Stomach (tissue), 8 donors: ENCODE measurements at regions not wholly inside any gene's neighbourhood (a gene's known extent, or its start where the extent isn't known, plus 50 kb on each side); places are given as distances from the start of the nearest gene placed in this dataset.

Experiments used
- DNase-seq, 2 donors: peaks; one replicate each; pipeline versions ENCODE4 v3.0.0 to v3.0.0-alpha.2; 2013 to 2019
- H3K27ac ChIP-seq, 5 donors: fragments of 200-600 bp in 4 of 5; sonication (generic) in 4 of 5; one replicate each; pipeline ENCODE4 v1.5.1; 2013 to 2019; ENCODE audit warnings: mild to moderate bottlenecking in 1 of 5, moderate library complexity in 1 of 5
- H3K27me3 ChIP-seq, 3 donors: fragments of 200-600 bp; sonication (generic); one replicate each; pipeline ENCODE4 v1.5.1; 2017 to 2019; ENCODE audit warnings: mixed run types in 1 of 3
- H3K36me3 ChIP-seq, 4 donors: fragments of 200-600 bp; sonication (generic); 1 replicate in 3 of 4; 2 replicates in 1 of 4; pipeline ENCODE4 v1.5.1; 2016 to 2019
- H3K4me1 ChIP-seq, 4 donors: fragments of 200-600 bp; sonication (generic); one replicate each; pipeline ENCODE4 v1.5.1; 2016 to 2019
- H3K4me3 ChIP-seq, 4 donors: fragments of 200-600 bp; sonication (generic) in 3 of 4; one replicate each; pipeline ENCODE4 v1.5.1; 2016 to 2019; ENCODE audit warnings: mild to moderate bottlenecking in 1 of 4
- H3K9me3 ChIP-seq, 4 donors: fragments of 200-600 bp; sonication (generic); one replicate each; pipeline ENCODE4 v1.5.1; 2016 to 2019
- CTCF ChIP-seq, 7 experiments: fragments of 450-650 bp in 4 of 7; fragments of 200-600 bp in 3 of 7; sonication (generic) in 3 of 7; IDR thresholded peaks; one replicate each; pipeline ENCODE4 v1.5.1; 2016 to 2019; ENCODE audit warnings: antibody characterized with exemption in 7 of 7, control low read depth in 2 of 7, mild to moderate bottlenecking in 1 of 7
- EP300 ChIP-seq: sonication (generic); formaldehyde crosslinking; IDR thresholded peaks from one replicate; pipeline ENCODE4 v1.6.1; 2017; ENCODE audit warnings: antibody characterized with exemption
- POLR2A ChIP-seq, 4 donors: fragments of 450-650 bp; IDR thresholded peaks; one replicate each; pipeline ENCODE4 v1.6.1; 2016; ENCODE audit warnings: antibody characterized with exemption in 4 of 4, control low read depth in 2 of 4, mild to moderate bottlenecking in 1 of 4, moderate library complexity in 1 of 4
- POLR2AphosphoS5 ChIP-seq, 3 donors: sonication (generic); formaldehyde crosslinking; IDR thresholded peaks; one replicate each; pipeline ENCODE4 v1.6.1; 2016; ENCODE audit warnings: antibody characterized with exemption in 3 of 3
- WGBS, 5 donors: extraction: QIAGEN DNeasy Blood & Tissue Kit in 3 of 5; methylation state at CpG; one replicate each; pipeline versions ENCODE4 v1.1.5 to v1.1.7; 2013 to 2018; 5-methylcytosine and 5-hydroxymethylcytosine counted together
- intact Hi-C: fragments of 100-400 bp; cut with DNase I; formaldehyde crosslinking; loops from one replicate; pipeline ENCODE4 v1.15.1; 2023; ENCODE audit warnings: low total_unique reads
- donor health status: healthy with polysubstance abuse.
- donor health status: Bipolar disorder and iron deficiency.
- donor health status: healthy.

DNA sequence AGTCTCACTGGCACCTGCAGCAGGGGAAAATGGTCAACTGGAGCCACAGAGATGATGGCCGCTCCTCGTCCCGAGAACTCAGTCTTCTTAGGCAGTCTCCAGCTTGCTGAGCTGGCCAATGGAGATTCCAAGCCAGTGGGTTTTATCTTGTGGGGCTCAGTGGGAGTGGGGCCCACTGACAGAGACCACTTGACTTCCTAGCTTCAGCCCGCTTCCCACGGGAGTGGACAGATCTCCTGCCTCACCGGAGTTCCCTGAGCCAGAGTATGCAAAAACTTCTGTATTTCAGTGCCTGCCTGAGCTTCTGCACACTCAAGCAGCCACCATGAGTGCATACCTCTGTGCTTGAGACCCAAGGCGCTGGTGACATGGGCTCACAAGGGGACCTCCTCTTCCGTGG is 105.8 kb downstream of the ZWINT start:
- H3K27me3 ChIP-seq: no peaks in the 10 kb centered on the region
- intact Hi-C loops: no loop called here
- 74 to 87% (median 84%) methylated on average over 8 of the region's 8 CpGs for WGBS, 5 donors
- H3K4me3 ChIP-seq: no peak overlapping the region
- no peaks in the 10 kb centered on the region for H3K4me1 ChIP-seq
- peaks cover 0 to 11% (median 0%) of the 10 kb centered on the region in 4 donors for H3K9me3 ChIP-seq
- no peak for DNase-seq
- no peaks in the 10 kb centered on the region for H3K36me3 ChIP-seq
- no peak overlapping the region for H3K27ac ChIP-seq
- TF ChIP-seq POLR2A (IDR thresholded peaks at IDR 0.05) (no peak), EP300 (no peak)

DNA sequence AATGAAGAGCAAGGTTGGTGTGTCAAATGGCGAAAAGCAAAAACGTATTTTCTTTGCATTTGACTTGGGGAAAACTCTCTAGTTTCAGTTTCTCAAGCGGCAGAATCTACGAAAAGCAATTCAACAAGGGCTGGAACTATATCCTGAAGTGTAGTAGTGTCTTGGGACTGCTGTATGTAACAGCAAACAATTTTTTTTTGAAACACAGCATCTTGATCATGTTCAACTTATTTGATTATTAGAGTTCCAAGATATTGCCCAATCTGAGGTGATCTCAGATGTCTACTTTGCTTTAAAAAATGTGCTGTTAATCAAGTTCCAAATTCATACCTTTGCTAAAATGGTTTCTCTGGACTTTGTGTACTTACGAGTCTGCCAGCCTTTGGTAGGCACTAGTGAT is 120.6 kb downstream of the ZWINT start:
- H3K4me1 ChIP-seq: no peaks in the 10 kb centered on the region
- DNase-seq: no peak
- intact Hi-C loops: no loop called here
- WGBS, 5 donors: 71 to 81% (median 79%) methylated on average over 5 of the region's 5 CpGs
- H3K36me3 ChIP-seq: no peaks in the 10 kb centered on the region
- H3K9me3 ChIP-seq: no peaks in the 10 kb centered on the region
- H3K4me3 ChIP-seq: no peak overlapping the region
- no peaks in the 10 kb centered on the region for H3K27me3 ChIP-seq
- TF ChIP-seq POLR2A (IDR thresholded peaks at IDR 0.05) (no peak), EP300 (no peak), CTCF (IDR thresholded peaks at IDR 0.05) (no peak), POLR2AphosphoS5 (IDR thresholded peaks at IDR 0.05) (no peak)
- no peak overlapping the region for H3K27ac ChIP-seq

DNA sequence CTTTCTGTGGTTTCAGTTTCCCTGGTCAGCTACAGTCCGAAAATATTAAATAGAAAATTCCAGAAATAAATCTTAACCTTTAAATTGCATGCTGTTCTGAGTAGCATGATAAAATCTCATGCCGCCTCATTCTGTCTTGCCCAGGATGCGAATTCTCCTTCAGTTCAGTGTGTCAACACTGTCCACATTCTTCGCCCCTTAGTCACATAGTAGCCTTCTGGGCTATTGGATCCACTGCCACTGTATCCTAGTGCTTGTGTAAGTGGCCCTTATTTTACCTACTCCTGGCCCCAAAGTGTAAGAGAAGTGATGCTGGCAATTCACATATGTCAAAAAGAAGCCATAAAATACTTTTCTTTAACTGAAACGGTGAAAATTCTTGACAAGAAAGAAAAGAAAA is 129.6 kb downstream of the ZWINT start:
- Histone ChIP-seq H3K27ac (no peak overlapping the region), H3K4me1 (no peaks in the 10 kb centered on the region), H3K27me3 (no peaks in the 10 kb centered on the region), H3K4me3 (no peak overlapping the region), H3K36me3 (no peaks in the 10 kb centered on the region), H3K9me3 (no peaks in the 10 kb centered on the region)
- 55 to 64% (median 58%) methylated on average over 5 of the region's 5 CpGs for WGBS, 5 donors
- intact Hi-C loops: no loop called here
- DNase-seq: no peak
- no peak for TF ChIP-seq POLR2AphosphoS5 (IDR thresholded peaks at IDR 0.05)

DNA sequence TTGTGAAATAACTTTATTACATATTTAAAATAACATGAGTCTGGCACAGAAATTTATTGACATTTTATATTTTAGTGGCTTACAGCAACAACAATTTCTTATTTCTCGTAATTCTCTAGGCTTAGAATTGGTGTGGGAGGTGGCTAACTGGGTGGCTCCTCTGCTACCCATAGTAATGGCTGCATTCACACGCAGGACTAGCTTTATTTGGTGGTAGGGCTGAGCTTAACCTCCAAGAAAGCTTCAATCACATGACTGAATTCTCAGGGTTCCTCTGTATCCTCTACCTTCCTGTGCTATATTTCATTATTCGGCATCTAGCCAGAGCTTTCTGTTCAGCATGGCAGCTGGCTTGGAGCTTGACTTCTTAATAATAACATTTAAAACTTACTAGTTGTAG is 138.8 kb downstream of the ZWINT start:
- H3K36me3 ChIP-seq: no peaks in the 10 kb centered on the region
- H3K4me3 ChIP-seq: no peak overlapping the region
- H3K9me3 ChIP-seq: no peaks in the 10 kb centered on the region
- H3K27ac ChIP-seq: no peak overlapping the region
- intact Hi-C loops: no loop called here
- no peak for DNase-seq
- H3K4me1 ChIP-seq: no peaks in the 10 kb centered on the region
- no peaks in the 10 kb centered on the region for H3K27me3 ChIP-seq
- WGBS, 5 donors: 62 to 86% (median 69%) methylated on average over 3 of the region's 3 CpGs
- TF ChIP-seq POLR2A (IDR thresholded peaks at IDR 0.05) (no peak), CTCF (IDR thresholded peaks at IDR 0.05) (no peak), EP300 (no peak), POLR2AphosphoS5 (IDR thresholded peaks at IDR 0.05) (no peak)

GRCh38 chr10:56212951-56213350 is 148.1 kb downstream of the ZWINT start:
- WGBS, 5 donors: 87 to 96% (median 91%) methylated on average over 6 of the region's 6 CpGs
- TF ChIP-seq POLR2AphosphoS5 (IDR thresholded peaks at IDR 0.05) (no peak), POLR2A (IDR thresholded peaks at IDR 0.05) (no peak)
- Histone ChIP-seq H3K27ac (no peak overlapping the region), H3K4me3 (no peak overlapping the region), H3K27me3 (no peaks in the 10 kb centered on the region), H3K4me1 (no peaks in the 10 kb centered on the region), H3K9me3 (peaks cover 0 to 14% (median 5%) of the 10 kb centered on the region in 4 donors), H3K36me3 (no peaks in the 10 kb centered on the region)
- DNase-seq: no peak
- intact Hi-C loops: no loop called here

GRCh38 chr10:56181607-56182006 is 179.5 kb downstream of the ZWINT start:
- WGBS, 5 donors: 60 to 76% (median 70%) methylated on average over 2 of the region's 2 CpGs
- Histone ChIP-seq H3K4me1 (no peaks in the 10 kb centered on the region), H3K27ac (no peak overlapping the region), H3K27me3 (no peaks in the 10 kb centered on the region), H3K9me3 (no peaks in the 10 kb centered on the region), H3K4me3 (no peak overlapping the region), H3K36me3 (no peaks in the 10 kb centered on the region)
- DNase-seq: no peak
- intact Hi-C loops: no loop called here
- TF ChIP-seq POLR2A (IDR thresholded peaks at IDR 0.05) (no peak), CTCF (IDR thresholded peaks at IDR 0.05) (no peak), POLR2AphosphoS5 (IDR thresholded peaks at IDR 0.05) (no peak), EP300 (no peak)
